ENCODE measurements at regions not wholly inside any gene's neighbourhood (a gene's known extent, or its start where the extent isn't known, plus 50 kb on each side); places are given as distances from the start of the nearest gene placed in this dataset.

- TF ChIP-seq CTCF (IDR thresholded peaks at IDR 0.05 in 4 of 5, conservative IDR thresholded peaks at IDR 0.05 in 1 of 5): no peak
- TF ChIP-seq POLR2A (IDR thresholded peaks at IDR 0.05): no peak
Measured at GRCh38 chr2:194491409-194492115, 1165.5 kb upstream of the SLC39A10 start.
